GM21717 (cell line): ENCODE measurements at regions not wholly inside any gene's neighbourhood (a gene's known extent, or its start where the extent isn't known, plus 50 kb on each side); places are given as distances from the start of the nearest gene placed in this dataset.
A peak's percentile ranks its signal among the peaks of the same experiment; 100 is the strongest.

ENCODE experiments used
- ATAC-seq: cut with Tn5 transposase; IDR thresholded peaks from one replicate; pipeline ENCODE4 v1.9.1; 2021; ENCODE audit warnings: mild to moderate bottlenecking, moderate library complexity; ENCODE audit not compliant: unreplicated experiment

DNA sequence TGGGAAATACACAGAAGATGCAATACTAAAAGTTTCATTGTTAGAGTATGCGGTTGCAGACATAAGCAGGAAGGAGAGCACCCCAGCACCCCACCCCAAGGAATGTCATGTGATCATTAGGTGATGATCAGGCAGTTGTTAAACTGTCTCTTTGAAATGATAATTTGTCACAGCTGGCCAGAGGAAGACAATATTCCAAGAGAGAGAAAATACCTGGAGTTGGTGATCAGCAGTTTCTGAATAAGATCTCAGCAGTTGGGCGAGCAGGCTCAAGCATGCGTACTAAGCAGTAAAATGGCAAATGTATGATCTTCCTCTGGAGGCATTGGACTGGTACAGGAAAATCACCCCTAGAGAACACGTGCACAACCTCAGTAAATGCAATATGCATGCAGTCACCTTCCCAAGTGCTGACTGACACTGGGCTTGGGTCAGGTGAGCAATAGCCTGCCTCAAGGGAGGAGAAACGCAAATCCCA lies 250.1 kb upstream of the MBL2 start:
- ATAC-seq: no peak

DNA sequence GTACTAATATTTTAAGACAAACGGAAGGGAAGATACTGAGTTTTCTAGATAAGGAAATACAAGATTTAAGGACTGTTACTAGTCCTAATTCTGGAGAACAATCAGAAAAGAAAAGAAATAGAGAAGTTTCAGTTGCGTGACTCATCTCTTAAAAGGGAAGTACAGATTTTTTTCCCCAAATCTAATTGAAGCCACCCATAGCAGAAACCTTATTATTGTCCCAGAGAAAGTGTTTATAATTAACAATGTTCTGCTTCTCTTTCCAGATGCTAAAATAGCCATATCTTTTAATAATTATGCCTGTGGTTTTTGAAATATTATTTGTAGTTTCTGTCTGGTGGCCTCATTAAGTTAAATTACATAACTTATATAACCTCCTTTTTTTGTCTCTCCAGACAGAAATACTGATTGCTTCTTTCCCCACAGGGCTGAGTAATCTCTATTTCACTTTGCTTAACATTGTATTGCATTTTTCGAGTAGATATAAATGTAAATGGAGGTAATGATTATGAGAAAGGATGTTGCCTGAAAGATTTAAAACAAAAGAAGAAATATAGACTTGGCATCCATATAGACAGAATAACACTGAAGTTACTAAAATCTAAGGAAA lies 240.7 kb upstream of the MBL2 start:
- peak; percentile 74 for ATAC-seq

DNA sequence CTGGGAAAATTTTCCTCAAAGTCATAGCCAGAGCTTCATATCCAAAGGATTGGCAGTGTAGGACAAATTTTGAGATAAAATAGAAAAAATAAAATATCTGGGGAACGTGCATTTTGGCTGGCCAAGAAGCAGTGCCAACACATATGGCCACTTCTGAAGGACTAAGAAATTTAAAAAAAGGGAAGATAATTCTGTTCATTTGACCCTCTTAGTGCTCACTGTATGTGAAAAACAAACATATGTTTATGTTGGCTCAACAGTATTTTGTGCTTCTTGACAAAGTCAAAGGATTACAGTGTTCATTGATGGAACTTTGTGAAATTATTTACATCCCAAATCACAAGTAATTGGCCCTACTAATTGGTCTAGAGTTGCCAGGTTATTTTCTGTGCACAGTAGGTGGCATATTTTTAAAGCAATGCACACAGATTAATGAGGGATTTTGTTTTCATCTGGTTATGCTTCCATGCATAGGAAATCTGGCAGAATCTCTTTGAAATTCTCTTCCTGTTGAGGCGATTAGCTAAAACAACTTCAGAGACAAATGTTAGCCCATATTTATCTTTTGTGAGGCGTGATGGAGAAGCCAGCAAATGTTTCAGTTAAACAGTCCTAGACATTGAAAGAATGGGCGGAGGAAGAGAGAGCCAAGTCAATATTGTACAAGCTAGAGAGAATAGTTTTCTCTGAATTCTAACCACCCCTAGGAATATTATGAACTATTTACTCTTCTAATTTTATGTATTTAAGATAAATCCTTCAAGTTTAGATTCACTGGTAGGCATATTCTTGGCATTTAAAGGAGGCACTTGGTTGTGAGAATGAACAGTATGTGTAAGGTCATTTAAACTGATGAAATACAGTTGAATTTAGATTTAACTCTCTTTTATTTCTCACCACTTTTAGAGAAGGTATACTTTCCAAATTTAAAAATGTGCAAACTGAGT lies 237.7 kb upstream of the MBL2 start:
- no peak for ATAC-seq

DNA sequence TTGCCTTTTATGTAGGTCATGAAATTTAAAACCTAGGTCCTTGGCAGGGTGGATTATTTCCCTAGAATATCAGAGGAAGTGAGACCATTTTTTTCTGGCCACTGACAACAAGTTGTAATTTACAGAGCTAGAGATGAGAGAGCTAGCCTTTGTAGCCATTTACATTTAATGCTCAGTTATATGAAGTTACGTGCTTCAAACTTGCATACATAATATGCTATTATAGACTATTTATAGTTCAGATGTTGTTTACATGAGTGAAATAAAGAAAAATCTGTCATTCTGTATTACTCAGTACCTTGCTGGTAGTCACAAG lies 234.9 kb upstream of the MBL2 start:
- no peak for ATAC-seq

DNA sequence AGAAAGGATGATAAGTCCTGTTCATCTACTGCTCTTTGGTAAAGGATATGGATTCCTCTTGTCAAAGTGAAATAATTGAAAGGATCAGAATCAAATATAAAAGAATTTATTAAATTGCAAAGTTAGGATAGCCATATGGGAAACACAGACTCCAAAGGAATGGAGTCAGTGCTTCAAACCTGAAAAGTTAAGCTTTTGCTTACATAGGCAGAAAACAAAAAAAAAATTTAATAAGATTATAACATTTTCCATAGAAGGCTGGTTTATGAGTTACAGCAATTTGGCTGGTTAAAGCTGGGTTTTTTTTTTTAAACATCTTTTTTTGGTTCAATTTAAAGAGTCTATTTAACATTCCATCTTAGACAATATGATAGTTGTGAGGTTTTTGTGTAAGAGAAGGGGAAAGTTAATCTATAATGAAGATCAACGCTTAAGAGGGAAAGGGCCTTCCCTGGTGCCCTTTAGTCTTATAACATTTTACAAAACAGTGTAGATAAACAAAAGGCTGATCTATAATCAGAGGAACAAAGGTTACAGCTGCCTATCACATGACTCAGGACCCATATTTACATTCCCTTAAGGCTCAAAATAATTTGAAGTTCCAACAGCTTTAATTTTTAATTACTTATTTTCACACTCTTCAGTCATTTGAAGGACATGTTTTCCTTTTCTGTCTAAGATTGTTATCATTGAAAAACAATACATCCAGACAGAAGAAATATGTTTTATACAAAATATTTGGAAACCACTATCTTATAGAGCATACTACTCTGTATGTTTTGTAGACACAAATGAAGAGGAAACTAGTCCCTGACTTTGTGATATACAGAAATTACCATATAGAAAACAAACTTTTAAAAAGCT lies 234.3 kb upstream of the MBL2 start:
- no peak for ATAC-seq

DNA sequence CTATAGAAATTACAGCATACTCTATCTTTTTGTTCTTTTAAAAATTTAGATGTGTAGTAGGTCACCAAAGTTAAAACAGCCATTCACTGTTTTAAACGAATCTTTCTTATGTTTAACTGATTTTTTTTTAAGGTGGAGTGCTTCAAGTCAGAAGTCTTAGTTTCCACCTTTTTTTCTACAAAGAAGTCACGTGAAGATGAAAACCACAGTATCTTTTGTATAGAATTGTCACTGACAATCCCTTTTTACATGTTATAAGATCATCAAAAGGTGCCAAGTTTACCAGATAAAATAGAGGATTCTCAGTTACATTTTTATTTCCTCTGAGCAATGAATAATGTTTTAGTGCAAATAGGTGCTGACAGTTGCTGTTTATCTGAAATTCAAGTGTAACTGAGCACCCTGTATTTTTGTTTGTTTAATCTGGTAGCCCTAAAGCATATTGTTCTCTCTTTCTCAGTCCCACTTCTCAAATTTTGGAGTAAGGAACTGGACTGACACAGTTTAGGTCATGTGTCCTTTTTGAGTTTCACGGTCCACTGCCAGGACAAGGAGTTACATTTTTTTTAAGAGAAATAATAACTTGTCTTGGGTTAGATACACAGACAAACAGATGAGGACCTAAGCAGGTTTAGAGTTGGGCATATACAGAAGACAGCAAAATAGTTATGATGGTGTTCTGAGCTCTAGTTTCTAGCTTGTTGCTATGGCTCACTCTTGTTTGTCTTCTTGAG lies 233.2 kb upstream of the MBL2 start:
- ATAC-seq: no peak

DNA sequence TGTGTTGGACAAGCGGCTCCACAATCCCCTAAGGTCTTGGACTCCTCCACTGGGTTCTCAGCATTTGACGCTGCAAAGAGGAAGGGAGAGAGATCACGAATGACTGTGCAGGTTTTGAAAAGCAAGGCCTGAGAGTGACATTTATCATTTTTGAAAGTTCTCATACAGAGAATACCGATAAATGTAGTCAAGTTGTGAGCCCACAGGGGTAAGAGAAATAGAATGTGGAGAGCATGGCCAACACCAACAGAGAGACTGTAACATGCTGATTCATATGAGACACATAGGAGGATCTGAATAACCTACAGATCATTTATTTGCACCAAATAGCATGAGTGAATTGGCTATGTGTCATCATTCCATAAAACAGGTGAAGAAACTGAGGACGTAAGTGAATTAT lies 230.5 kb upstream of the MBL2 start:
- ATAC-seq: no peak

DNA sequence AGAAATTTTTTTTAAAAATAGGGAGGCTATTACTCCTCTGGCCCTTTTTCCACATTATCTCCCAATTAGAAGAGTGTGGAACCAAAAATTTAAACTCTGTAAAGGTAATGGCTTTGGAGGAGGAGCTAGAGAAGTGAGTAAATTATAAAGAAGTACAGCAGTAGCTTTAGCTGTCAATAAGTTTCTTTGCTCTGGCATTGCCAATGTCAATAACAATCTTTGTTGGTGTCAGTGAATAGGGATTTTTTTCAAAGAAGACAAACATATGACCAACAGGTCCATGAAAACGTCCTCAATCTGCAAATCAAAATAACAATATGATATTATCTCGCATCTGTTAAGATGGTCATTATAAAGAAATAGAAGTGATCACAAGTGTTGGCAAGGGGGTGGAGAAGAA lies 227.1 kb upstream of the MBL2 start:
- ATAC-seq: no peak

DNA sequence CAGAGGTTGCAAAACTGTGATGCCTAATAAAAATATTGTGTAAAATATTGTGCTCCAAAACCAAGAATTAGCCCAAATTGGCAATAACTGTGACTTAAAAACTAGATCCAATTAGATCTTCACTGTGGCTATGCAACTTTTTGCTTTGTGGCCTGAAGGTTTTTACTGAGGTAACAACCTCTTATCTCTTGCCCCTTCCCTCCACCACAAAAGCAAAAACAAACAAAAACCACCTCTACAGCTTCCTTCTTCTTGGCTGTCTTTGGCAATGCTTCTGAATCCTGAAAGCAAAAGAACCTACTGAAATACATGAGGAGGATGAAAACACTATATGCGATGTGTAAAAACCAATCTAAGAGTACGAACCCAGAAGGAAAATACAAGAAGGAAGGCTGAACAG lies 226.7 kb upstream of the MBL2 start:
- ATAC-seq: no peak

DNA sequence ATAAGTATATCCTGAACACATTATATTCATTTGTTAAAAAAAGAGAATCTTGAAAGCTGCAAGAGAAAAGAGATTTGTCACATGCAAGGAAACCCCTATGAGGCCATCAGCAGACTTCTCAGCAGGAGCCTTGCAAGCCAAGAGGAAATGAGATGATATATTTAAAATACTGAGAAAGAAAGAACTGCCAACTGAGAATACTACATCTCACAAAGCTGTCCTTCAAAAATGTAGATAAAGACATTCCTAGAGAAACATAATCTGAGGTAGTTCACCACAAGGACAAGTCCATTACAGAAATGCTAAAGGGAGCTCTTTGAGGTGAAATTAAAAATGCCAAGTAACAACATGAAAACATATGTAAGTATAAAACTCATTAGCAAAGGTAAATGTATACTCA lies 224.4 kb upstream of the MBL2 start:
- no peak for ATAC-seq

DNA sequence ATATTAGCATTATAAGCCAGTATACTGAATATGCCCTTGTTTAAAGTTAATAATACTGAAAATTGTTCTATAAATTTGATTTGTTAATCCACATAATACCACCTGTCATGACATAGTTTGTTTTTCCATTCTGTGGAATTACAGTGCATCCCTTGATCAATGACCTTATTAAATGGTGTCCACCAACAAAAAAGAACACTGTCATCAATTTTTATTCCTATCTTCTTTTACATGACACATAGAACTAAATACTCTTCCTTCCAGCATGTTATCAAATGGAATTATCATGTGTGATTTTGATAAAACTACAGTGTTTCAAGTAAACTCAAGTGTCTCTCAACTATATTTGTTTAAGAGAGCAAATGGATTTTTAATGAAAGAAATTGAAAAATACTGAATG lies 221.8 kb upstream of the MBL2 start:
- ATAC-seq: no peak

DNA sequence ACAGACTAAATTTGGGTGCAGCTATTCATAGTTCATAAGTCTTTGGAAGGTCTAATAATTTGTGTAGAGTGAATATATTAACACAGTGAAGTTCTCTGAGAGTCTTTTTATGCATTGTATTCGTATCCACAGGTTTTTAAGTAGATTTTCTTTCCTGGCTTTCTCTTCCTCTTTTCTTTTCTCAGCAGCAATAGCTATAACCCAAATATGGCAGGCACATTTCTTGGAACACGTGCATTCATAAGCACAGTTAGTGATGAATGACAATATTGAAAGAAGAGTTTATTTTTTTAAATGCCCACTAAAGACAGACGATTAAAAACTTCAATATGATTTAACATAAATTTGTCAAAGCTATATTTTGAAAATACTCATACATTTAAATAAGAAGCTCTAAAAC lies 220.5 kb upstream of the MBL2 start:
- ATAC-seq: no peak

DNA sequence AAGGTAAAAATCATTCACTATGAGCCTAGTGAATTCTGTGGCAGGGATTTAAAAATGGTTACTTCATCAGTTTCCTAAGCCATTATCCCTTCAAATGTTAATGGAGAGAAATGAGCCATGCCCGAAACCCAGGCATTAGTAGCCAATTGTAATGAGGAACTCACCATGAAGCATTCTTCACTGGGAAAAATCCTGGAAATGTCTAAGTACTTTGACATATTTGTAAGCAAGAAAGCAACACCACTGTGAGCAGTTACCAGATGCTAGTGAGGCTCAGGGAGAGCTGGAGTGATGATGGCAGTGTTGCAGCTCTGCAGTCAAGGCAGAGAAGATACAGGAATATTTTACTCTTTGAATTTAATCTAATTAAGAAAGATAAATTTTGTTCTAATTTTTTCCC lies 220.0 kb upstream of the MBL2 start:
- ATAC-seq: no peak

DNA sequence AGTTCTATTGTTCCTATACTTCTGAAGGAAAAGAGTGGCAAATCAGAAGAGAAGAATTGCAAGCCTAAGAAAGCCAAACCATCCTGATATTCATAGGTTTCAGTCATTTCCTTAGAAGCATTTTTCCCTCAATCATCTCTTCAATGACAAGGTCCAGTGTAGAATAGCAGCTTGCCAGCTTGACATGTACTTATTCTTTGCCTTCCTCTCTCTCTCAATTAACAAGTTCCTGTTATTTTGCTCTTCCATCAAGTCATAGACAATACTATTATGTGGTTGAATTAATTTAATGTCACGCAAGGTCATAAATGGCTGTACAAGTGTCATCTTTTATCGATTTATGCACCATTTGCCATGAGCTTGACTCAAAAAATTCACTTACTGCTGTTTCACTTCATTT lies 216.3 kb upstream of the MBL2 start:
- ATAC-seq: no peak

DNA sequence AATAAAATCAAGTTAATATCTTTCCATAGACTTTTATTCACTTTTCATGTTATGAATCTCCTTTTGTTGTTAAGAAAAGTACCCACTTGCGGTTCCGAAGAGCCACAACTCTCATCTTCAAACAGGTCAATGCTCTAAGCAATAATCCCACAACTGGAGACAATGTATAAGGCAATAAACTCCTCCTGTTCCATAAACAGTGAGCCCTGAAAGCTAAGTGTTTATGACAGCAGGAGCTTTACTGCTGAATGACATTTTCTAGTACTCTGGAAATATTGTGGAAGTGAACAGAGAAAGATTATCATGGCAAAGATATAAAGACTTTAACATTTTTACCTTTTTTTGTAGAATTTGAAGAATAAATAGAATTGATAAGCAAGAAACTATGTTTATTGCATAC lies 213.5 kb upstream of the MBL2 start:
- no peak for ATAC-seq

DNA sequence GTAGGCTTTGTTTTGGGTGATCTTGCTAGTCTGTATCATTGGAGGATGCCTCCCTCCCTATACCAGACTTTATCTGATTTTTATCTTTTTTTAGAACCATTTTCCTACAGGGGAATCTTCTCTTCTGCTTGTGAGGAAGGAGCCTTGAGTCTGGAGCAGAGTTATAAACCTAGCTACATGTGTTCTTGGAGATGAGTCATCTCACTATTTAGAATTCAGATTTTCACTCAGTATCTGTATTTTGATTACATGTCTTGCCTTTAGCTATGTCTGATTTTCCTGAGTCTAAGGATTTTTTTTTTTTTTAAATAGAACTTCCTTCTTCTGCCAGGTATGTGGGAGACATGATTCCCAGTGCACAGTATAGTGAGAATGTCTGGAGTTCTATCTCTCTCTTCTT lies 211.6 kb upstream of the MBL2 start:
- ATAC-seq: no peak

DNA sequence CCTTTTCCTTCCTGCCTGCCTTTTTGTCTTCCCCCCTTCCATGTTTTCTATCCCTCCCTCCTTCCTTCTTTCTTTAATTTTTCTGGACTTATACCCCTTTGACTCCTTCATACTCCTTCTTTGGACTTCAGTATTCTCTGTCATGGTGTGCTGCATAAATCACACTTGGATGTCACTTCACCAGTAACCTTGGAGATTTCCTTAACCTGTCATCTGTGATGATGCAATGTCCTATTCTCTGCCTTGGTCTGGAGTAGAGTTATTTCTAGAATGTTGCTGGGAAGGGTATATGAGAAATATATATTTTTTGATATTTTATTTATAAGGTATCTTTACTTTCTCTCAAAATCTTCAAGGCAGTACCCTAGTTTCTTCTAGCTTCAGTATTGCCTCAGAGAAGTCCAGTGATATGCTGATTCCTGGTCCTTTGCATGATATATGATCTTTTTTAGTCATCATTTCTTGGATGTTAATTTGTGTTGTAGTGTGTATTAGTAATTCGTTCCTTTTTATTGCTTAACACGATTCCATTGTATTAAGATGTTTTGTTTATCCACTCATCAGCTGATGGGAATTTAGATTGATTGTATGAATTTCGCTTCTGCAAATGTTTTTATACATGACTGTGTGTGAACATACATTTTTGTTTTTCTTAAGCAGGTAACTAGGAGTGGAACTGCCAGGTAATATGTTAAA lies 206.9 kb upstream of the MBL2 start:
- no peak for ATAC-seq

DNA sequence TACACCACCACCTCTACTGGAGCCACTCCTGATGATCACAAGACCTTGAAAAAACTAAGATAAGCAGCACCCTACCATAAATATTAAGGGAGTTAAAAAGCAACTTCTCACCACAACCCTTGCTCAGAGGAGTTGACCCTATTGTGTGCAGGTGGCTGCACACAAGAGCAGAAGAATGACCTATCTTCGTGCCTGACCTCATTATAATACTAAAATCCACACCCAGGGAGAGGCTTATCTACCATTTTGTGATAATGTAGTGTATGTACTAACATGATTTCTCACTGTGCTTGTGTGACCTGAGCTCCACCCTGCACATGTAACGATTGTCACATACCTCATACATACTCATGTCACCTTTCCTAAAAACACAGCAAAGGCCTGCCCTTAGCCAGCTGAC lies 205.0 kb upstream of the MBL2 start:
- no peak for ATAC-seq

DNA sequence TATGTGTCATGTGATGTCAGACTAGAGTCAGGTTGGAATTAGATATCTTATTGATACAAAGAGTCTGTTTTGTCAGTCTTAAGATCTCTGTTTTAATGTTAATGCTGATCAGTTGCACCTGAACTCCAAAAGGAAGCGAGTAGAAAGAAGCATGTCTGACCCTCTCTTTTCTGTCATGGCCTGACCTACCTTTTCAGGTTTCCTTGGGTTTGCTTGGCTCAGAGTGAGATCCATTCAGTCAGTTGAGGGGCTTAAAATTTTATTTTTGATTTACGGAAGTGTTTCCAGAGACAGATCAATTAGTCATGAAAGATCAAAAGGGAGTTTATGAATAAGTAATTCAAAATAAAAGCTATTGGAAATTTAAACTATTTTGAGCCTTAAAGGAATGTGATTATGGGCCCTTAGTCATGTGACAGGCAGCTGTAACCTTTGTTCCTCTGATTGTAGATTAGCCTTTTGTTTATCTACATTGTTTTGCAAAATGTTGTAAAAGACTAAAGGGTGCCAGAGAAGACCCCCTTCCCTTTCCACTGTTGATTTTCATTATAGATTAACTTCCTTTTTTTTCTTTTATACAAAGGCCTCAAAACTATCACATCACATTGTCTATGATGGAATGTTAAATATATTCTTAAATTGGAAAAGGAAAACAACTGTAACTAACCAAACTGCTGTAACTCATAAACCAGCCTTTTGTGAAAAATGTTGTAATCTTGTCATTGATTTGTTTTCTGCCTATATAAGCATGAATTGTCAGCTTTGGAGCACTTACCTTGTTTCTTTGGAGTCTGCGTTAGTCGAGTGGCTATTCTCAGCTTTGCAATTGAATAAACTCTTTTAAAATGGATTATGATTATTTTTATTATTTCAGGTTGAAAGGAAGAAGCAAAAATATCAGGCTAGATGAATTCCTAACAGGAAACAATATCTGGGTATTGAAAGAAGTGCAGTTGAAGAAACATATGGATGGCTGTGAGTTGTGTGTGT lies 195.5 kb upstream of the MBL2 start:
- ATAC-seq: no peak
